GM18517 (cell line): ENCODE measurements at regions not wholly inside any gene's neighbourhood (a gene's known extent, or its start where the extent isn't known, plus 50 kb on each side); places are given as distances from the start of the nearest gene placed in this dataset.

Experiments used
- ATAC-seq: cut with Tn5 transposase; IDR thresholded peaks from one replicate; pipeline ENCODE4 v1.9.1; 2021; ENCODE audit warnings: mild to moderate bottlenecking, moderate library complexity; ENCODE audit not compliant: unreplicated experiment

GRCh38 chr4:177687117-177687516, 244.9 kb upstream of the AGA start:
- no peak for ATAC-seq

DNA sequence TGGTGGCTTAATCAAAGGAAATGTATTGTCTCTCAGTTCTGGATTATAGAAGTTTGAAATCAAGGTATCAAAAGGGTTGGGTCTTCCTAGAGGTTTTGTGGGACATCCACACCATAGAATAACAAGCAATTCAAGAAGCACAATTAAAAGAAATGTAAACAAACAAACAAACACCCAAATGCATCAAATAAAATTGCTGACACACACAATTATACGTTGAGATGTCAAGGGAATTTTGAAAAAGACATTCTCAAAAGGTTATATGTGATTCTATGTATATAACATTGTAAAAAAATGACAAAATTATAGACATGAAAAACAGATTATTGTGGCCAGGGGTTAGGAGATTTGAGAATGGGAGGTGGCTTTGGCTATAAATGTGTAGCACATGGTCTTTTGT, 250.7 kb upstream of the AGA start:
- no peak for ATAC-seq

DNA sequence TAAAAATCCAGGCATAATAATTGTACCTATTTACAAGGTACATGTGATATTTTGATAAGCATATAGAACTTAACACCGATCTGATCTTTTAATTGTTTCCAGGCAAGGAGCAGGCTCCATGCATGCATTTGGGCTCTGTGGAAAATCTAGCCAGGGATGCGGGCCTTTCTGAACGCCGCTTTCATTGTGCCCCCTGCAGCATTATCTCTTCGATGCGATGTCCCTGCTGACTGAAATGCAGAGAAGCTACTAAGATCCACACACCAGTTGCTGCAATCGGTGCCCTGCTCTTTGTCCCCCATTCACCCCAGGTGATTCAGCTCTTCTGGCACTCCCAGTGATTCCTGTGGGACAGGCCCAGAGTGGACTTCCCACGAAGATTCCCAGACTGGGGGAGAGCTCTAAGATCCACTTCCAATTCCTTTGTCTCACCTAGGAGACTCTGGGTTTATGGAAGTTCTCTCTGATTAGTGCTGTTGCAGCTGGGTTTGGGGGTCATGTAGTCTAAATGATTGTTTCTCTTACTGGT, 254.3 kb upstream of the AGA start:
- ATAC-seq: no peak

DNA sequence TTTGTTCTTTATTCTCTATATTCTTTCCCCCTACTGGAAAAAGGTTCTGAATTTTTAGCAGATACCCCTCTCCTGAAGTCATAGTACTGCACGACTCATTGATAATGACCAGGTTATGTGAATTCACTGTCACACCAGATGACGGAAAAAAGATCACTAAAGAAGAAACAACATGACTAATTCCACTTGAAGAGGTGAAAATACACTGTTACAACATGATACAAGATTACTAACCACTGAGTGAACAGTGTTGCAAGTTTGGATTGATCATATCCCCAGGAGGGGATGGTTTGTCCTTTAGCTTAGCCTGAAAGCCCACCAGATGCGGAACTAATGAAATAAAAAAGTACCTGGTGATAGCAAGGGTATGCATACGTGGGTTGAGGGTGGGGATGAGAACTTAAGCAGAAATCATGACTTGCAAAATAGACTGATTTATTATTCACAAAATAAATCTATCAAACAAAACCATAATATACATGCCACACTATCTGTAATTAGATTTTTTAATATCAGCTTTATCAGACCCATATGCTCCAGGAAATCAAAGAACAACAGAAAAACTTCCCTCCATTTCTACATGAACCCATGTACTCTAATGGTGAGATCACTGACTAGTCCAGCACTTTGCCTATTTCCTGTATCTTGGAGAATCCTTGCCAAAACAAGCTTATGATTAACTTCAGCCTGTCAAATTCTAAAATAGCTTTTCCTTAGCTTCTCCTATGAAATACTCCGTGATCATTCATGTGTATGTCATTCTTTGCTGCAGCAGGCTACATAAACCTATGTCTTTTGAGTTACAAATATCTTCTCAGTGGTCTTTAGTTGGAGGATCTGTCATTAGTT, 257.4 kb upstream of the AGA start:
- ATAC-seq: no peak

DNA sequence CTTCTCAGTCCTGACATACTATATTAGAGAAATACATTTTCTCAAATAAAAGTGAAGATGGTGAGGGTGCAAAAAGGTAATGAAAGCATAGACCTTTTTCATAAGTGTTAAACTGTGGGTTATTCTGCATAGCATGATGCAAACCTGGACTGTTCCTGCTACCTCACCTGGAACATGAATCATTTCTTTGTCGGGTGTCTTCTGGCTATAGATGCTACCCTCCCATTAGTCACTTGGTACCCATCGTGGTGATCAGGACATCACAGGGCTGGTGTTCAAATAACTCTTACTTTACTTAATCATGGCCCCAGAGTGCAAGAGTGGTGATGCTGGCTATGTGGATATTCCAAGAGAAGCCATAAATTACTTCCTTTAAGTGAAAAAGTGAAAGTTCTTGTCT, 264.7 kb upstream of the AGA start:
- ATAC-seq: no peak

GRCh38 chr4:177713454-177713853, 271.2 kb upstream of the AGA start:
- no peak for ATAC-seq

GRCh38 chr4:177717407-177717806, 275.2 kb upstream of the AGA start:
- no peak for ATAC-seq

- no peak for ATAC-seq
Measured at GRCh38 chr4:177718514-177718913, 276.3 kb upstream of the AGA start.

DNA sequence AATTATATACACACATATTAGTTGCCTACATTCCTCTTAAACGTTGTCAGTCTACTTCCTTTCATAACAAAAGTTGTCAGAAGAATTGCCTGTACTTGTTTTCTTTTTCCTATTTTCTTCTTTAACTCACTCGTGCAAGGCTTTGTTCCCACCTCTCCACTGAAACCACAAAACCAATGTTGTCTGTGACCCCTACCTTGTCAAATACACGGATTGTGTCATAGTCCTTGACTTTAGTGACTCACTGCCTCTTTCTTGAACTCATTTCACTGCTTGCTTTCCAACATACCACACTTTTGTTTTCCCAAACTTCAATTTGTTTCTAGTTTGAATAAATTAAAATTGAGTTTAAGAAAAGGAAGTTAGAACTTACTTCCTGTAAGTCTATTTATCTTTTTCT, 283.9 kb upstream of the AGA start:
- ATAC-seq: no peak

DNA sequence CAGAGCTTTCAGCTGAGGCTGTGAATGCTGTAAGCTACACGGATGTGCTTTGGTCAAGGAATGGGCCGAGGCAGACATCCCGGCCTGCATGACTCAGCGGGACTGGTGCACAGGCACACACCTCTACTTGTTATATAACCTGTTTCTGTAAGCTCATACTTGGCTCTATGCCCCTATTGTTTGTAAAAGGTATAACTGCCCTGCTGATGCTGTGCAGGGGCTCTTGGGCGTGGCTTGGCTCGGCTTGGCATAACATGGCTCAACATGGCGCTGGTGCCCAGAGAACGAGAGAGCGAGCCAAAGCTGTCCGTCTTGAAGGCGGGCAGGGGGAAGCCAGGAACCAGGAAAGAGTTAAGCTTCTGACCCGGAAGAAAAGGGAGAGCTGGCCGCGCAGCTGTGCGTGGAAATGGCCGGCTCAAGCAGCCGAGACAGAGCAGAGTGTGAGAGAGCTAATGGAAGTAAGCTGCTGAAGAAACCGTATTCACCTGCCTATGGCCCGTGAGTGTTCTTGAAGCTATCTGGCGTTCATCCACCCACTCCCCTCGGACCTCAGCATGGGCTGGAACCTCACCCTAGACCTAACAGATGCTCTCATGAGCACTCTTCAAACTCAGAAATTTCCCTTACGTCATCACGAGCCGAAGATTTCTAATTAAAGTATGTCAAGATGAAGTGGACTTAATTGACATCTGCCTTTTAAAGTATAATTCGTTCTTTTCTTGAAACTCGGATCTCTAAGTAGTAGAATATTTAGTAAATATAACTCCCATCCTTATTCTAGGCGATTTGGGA, 286.3 kb upstream of the AGA start:
- ATAC-seq: no peak

DNA sequence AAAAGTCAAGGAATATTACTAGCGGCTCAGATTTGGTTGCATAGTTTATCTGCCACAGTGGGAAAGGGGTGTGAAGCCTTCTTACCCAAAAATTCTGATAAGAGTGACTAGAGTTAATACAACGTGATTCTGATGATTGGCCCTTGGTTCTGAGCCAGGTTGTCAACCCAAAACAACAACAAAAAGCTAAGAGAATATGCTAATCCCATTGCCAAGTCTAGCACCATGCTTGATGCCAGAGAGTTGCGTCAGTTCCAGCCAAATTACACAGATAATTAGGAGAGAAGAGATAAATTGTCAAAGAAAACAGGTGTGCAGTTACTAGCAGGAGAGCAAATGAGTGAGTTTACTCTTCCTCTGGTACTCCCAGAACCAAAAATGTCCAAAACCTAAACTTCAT, 287.4 kb upstream of the AGA start:
- ATAC-seq: no peak

- ATAC-seq: no peak
Measured at GRCh38 chr4:177737387-177737940, 295.2 kb upstream of the AGA start.

DNA sequence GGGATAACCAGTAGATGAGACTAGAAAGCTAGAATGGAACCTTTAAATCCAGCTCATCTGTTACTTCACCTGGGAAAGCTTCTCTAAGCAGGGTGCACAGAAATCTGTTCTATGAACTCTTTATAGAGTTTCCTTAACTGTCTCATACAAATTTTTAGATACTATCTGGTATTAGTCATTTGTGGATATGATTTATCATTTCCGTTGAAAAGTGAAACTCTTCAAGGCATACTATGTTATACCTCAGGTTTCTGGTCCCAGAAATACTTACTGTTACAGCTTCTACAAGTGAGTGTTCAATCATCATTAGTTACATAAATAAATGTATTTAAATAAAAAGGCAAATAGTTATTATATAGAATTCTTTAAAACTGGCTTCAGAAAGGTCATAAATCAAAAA, 298.3 kb upstream of the AGA start:
- ATAC-seq: no peak

DNA sequence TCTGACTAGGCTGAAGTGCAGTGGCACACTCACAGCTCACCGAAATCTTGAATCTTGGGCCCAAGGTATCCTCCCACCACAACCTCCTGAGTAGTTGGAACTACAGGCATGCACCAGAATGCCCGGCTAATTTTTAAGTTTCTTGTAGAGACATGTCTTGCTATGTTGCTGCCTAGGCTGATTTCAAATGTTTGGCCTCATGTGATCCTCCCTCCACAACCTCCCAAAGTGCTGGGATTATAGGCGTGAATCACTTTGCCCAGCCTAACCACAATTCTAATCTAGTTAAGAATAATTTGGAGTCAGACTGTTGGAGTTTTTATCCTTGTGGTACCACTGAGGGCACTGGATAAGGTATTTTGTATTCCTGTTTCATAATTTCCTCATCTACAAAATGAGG, 317.5 kb upstream of the AGA start:
- ATAC-seq: no peak

DNA sequence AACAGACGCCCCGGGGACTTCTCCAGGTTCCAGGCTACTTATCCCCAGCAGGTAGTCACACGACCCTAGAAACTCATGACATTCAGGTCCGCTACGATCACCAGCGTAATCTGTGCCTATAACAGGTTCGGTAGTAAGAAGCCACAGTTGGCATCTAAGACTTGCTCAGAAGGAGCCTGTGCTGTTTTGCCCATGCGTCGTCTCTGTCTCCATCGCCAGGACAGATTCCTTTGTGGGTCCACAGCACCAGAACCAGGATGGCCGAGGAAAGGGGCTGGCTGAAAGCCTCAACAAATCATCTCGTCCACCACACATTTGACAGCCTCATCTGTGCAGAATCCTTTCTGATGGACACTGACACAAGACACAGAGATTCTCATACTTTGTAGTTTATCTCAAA, 319.5 kb upstream of the AGA start:
- no peak for ATAC-seq

DNA sequence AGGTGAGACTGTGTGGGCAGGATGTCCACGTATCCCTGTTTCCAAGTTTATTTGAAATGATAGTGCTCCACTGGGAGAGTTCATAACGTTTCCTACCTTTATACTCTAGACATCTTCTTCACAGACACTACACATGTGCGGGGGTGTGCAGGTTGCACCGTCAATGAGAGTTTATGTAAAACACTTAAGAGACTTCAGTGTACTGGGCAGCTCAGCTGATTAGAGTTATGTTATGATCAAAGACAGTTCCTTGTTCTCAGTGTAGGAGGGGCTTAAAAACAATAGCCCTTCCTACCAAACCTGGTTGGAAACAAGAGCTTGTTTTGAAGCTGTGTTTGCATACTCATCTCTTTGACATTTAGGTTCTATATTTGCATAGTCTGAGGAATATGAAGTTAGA, 326.9 kb upstream of the AGA start:
- ATAC-seq: no peak

GRCh38 chr4:177770776-177771175, 328.5 kb upstream of the AGA start:
- ATAC-seq: no peak

DNA sequence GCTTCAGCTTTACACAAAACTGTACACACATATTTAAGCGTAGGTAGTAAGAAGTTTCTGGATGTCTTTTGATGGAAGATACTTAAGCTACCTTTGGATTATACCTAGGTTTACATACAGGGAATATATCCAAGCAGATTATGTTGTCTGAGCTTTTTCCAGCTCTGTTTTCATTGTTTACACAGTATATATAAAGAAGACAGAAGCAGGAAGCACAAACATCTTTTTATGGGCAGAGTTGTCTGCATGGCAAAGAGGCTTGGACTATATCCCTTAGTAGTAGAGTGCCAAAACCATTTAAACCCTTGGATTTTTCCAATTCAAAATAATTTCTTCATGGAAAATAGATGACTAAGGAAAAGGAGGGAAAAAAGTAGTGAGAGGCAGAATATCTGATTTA, 329.4 kb upstream of the AGA start:
- no peak for ATAC-seq

DNA sequence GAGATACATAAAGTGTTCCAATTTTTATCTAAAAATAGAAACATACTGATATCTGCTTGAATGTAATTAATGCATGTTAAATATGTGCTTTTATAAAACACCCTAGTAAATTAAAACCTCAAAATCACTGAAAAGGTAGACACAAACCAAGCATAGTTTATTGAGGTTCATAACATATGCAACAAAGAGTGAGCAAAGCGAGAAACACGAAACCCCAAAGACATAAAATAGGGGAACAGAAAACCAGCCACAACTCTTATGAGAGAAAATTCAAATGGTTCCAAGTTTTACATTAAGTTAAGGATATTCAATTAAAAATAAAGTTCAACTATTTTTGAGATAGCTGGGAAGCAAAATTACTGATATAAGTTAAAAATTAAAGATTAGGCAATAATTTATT, 336.4 kb upstream of the AGA start:
- ATAC-seq: no peak

DNA sequence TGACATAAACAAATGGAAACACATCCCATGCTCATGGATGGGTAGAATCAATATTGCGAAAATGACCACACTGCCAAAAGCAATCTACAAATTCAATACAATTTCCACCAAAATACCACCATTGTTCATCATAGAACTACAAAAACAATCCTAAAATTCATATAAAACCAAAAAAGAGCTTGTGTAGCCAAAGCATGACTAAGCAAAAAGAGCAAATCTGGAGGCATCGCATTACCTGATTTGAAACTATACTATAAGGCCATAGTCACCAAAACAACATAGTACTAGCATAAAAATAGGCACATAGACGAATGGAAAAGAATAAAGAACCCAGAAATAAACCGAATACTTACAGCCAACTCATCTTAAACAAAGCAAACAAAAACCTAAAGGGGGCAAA, 342.8 kb upstream of the AGA start:
- no peak for ATAC-seq

- ATAC-seq: no peak
Measured at GRCh38 chr4:177789610-177790009, 347.4 kb upstream of the AGA start.

DNA sequence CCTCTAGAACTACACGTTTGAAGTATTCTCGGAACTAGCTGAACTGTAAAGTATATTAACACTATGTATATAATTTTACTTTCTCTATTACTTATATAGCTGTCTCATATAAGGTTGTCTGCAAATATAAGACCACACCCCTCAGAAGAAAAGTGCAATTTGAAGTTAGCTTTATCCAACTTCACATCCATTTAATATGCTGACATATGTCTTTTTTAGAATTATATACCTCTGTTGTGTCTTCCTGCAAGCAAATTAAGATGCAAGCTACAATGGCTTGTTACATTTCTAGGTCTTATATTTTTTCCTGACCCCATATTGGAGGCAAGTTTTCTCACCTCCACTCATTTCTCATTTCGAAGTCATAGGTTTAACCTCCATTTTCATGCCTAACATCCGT, 349.0 kb upstream of the AGA start:
- ATAC-seq: no peak
